Amygdala (tissue), 56 donors: ENCODE measurements at regions not wholly inside any gene's neighbourhood (a gene's known extent, or its start where the extent isn't known, plus 50 kb on each side); places are given as distances from the start of the nearest gene placed in this dataset.
A peak's percentile ranks its signal among the peaks of the same experiment; 100 is the strongest.
"Not testable (repeated sequence)": the region's sequence is repeated elsewhere in the genome, so short reads cannot be mapped to it uniquely, and the experiment has no call there.

Experiments
- DNase-seq, 56 donors: peaks; one replicate each; lab custom pipeline; 2025; lab: John Stamatoyannopoulos, UW

DNA sequence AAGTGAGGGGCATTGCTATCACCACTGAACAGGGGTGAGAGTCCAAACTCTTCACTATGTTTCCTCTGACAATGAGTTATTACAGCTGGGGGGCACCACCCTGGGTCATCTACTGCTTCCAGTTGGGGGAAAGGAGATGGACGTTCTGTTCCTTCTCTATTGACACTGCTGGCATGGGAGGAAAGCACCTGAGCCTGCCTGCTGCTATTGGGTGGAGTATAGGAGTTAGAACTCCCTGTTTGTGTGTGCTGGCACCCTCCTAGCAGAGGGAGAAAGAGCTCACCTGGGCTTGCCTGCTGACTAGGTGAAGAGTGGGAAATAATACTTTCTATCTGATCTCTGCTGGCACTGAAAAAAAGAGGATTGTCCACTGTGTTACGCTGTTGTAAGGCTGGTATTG, 163.8 kb downstream of the MSN start:
- DNase-seq: no peak

DNA sequence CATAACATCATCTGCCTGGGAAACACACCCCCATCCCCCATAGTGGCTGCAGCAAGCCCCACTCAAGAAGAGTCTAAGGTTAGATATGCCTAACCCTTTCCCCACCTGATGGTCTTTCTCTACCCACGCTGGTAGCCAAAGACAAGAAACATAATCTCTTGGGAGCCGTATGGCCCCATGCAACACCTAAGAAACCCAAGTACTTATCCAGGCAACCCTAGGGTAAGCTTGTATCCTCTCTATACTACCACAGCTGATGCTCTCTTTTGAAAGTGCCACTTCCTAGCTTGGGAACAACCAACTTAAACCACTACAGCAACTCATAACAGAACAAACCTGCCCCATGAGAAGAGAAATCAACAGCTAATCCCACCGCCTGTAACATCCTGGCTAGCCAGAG, 161.1 kb downstream of the MSN start:
- no peak for DNase-seq

DNA sequence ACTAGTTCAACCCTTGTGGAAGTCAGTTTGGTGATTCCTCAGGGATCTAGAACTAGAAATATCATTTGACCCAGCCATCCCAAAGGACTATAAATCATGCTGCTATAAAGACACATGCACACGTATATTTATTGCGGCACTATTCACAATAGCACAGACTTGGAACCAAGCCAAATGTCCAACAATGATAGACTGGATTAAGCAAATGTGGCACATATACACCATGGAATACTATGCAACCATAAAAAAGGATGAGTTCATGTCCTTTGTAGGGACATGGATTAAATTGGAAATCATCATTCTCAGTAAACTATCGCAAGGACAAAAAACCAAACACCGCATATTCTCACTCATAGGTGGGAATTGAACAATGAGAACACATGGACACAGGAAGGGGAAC, 157.8 kb downstream of the MSN start:
- not testable (repeated sequence) for DNase-seq

DNA sequence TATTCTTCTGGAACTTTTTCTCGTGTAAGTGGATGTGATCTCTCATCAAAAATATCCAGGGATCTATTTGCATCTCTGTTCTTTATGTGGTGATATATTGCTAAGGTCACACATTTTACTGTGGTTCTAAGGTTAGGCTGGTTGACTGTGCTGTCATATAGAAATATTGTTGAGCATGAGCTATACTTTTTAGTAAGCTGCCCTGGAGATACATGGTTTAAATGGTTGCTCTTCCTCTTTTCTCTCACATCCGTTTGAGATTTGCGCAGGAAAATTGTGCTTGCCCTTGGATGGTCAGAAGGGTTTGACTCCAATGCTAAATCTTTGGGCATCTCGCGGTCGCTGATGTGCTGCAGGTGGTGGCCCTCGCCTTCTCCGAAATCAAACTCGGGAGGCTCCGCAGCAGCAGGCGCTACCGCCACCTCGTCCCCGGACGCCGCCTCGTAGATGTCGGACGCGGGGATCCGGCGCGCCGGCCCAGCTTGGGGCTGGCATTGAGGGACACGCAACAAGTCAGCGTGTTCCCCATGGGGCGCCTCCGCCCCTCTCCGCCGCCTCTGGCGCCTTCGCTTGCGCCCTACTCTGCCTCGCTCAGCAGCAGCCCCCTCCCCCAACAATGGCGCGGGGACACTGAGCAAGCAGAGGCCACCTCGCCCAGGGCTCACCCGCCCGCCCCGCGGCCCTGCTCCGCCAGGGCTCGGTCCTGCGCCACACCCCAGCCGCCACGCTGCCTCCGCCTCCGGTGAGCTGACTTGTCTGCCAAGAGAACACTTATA, 154.5 kb downstream of the MSN start:
- peak in 5 of 56 donors; percentile 0 to 2 (median 0) for DNase-seq

DNA sequence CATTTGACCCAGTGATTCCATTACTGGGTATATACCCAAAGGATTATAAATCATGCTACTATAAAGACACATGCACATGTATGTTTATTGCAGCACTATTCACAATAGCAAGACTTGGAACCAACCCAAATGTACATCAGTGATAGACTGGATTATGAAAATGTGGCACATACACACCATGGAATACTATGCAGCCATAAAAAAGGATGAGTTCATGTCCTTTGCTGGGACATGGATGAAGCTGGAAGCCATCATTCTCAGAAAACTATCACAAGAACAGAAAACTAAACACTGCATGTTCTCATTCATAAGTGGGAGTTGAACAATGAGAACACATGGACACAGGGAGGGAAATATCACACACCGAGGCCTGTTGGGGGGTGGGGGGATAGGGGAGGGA, 152.5 kb downstream of the MSN start:
- DNase-seq: not testable (repeated sequence)

DNA sequence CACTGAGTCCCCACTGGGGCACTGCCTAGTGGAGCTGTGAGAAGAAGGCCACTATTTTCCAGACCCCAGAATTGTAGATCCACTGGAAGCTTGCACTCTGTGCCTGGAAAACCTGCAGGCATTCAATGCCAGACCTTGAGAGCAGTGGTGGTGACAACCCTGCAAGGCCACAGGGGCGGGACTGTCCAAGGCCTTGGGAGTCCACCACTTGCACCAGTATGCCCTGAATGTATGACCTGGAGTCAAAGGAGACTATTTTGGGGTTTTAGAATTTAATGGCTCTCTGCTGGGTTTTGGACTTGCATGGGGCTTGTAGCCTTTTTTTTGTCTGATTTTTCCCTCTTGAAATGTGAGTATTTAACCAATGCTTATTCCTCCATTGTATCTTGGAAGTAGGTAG, 145.8 kb downstream of the MSN start:
- no peak for DNase-seq

DNA sequence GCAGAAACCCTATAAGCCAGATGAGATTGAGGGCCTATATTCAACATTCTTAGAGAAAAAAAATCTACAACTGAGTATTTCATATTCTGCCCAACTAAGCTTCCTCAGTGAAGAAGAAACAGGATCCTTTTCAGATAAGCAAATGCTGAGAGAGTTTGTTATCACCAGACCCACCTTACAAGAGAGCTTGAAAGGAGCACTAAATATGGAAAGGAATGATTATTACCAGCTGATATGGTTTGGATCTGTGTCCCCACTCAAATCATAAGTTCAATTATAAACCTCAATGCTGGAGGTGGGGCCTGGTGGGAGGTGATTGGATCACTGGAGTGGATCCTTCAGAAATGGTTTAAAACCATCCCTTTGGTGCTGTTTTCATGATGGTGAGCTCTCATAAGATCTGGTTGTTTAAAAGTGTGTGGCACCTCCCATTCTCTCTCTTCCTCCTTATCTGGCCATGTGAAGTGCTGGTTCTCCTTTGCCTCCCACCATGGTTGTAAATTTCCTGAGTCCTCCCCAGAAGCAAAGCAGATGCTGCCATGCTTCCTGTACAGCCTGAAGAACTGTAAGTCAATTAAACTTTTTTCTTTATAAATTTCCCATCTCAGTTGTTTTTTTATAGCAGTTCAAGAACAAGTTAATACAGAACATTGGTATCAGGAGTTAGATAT, 144.2 kb downstream of the MSN start:
- DNase-seq: no peak
